Ascending aorta (tissue), 2 donors: ENCODE measurements at regions not wholly inside any gene's neighbourhood (a gene's known extent, or its start where the extent isn't known, plus 50 kb on each side); places are given as distances from the start of the nearest gene placed in this dataset.

Experiments used
- DNase-seq, 2 donors: peaks; one replicate each; pipeline ENCODE4 v3.0.0-alpha.2; 2019; ENCODE audit warnings: low spot score in 2 of 2
- H3K27ac ChIP-seq, 2 donors: fragments of 200-600 bp; sonication (generic); one replicate each; pipeline ENCODE4 v1.5.1; 2016 to 2017; ENCODE audit warnings: mild to moderate bottlenecking in 1 of 2
- H3K27me3 ChIP-seq: fragments of 200-600 bp; sonication (generic); one replicate; pipeline ENCODE4 v1.5.1; 2017
- H3K36me3 ChIP-seq, 2 donors: fragments of 200-600 bp; sonication (generic); one replicate each; pipeline ENCODE4 v1.5.1; 2016
- H3K4me1 ChIP-seq, 2 donors: fragments of 200-600 bp; sonication (generic); one replicate each; pipeline ENCODE4 v1.5.1; 2016 to 2017; ENCODE audit warnings: mild to moderate bottlenecking in 1 of 2
- H3K4me3 ChIP-seq, 2 donors: fragments of 200-600 bp; sonication (generic); one replicate each; pipeline ENCODE4 v1.5.1; 2016 to 2017; ENCODE audit warnings: mild to moderate bottlenecking in 1 of 2
- H3K9me3 ChIP-seq, 2 donors: fragments of 200-600 bp; sonication (generic); one replicate each; pipeline ENCODE4 v1.5.1; 2016
- CTCF ChIP-seq, 3 experiments: fragments of 200-600 bp in 2 of 3; fragments of 450-650 bp in 1 of 3; sonication (generic) in 2 of 3; IDR thresholded peaks; one replicate each; pipeline ENCODE4 v1.5.1; 2016 to 2019; ENCODE audit warnings: antibody characterized with exemption in 3 of 3, mild to moderate bottlenecking in 1 of 3, moderate library complexity in 1 of 3
- intact Hi-C: fragments of 100-400 bp; cut with DNase I; formaldehyde crosslinking; loops from one replicate; pipeline ENCODE4 v1.15.1; 2023

- no peak for DNase-seq
- no peak overlapping the region for H3K27ac ChIP-seq
- H3K4me1 ChIP-seq, result no peaks in the 10 kb centered on the region
- no peak overlapping the region for H3K4me3 ChIP-seq
- no peaks in the 10 kb centered on the region for H3K27me3 ChIP-seq
- intact Hi-C loops, result no loop called here
- no peaks in the 10 kb centered on the region for H3K9me3 ChIP-seq
- H3K36me3 ChIP-seq, result no peaks in the 10 kb centered on the region
- TF ChIP-seq CTCF (IDR thresholded peaks at IDR 0.05), result no peak
These were observed 279.9 kb upstream of the CITED2 start for GRCh38 chr6:139654309-139654708.

- H3K4me3 ChIP-seq, result no peak overlapping the region
- no peaks in the 10 kb centered on the region for H3K27me3 ChIP-seq
- H3K9me3 ChIP-seq, result no peaks in the 10 kb centered on the region
- TF ChIP-seq CTCF (IDR thresholded peaks at IDR 0.05), result no peak
- no peak overlapping the region for H3K27ac ChIP-seq
- H3K4me1 ChIP-seq, result no peaks in the 10 kb centered on the region
- DNase-seq, result no peak
- intact Hi-C loops, result no loop called here
- no peaks in the 10 kb centered on the region for H3K36me3 ChIP-seq
These were observed 278.7 kb upstream of the CITED2 start for GRCh38 chr6:139653111-139653510.

GRCh38 chr6:139650941-139651340, 276.5 kb upstream of the CITED2 start:
- intact Hi-C loops, result no loop called here
- H3K27me3 ChIP-seq, result no peaks in the 10 kb centered on the region
- no peak overlapping the region for H3K27ac ChIP-seq
- no peak for TF ChIP-seq CTCF (IDR thresholded peaks at IDR 0.05)
- no peaks in the 10 kb centered on the region for H3K9me3 ChIP-seq
- no peaks in the 10 kb centered on the region for H3K4me1 ChIP-seq
- DNase-seq, result no peak
- H3K4me3 ChIP-seq, result no peak overlapping the region
- H3K36me3 ChIP-seq, result no peaks in the 10 kb centered on the region

GRCh38 chr6:139649732-139650131, 275.3 kb upstream of the CITED2 start:
- no peak for TF ChIP-seq CTCF (IDR thresholded peaks at IDR 0.05)
- intact Hi-C loops, result no loop called here

GRCh38 chr6:139649128-139649527, 274.7 kb upstream of the CITED2 start:
- no peaks in the 10 kb centered on the region for H3K27me3 ChIP-seq
- intact Hi-C loops, result no loop called here
- no peak for DNase-seq
- no peaks in the 10 kb centered on the region for H3K9me3 ChIP-seq
- no peak overlapping the region for H3K27ac ChIP-seq
- no peak overlapping the region for H3K4me3 ChIP-seq
- H3K36me3 ChIP-seq, result no peaks in the 10 kb centered on the region
- no peaks in the 10 kb centered on the region for H3K4me1 ChIP-seq
- no peak for TF ChIP-seq CTCF (IDR thresholded peaks at IDR 0.05)

More at GRCh38 chr6:139649732-139650131, 275.3 kb upstream of the CITED2 start:
- DNase-seq, result no peak
- Histone ChIP-seq H3K27me3 (no peaks in the 10 kb centered on the region), H3K27ac (no peak overlapping the region), H3K4me1 (no peaks in the 10 kb centered on the region), H3K9me3 (no peaks in the 10 kb centered on the region), H3K36me3 (no peaks in the 10 kb centered on the region), H3K4me3 (no peak overlapping the region)

GRCh38 chr6:139648430-139649000, 274.1 kb upstream of the CITED2 start:
- Histone ChIP-seq H3K27me3 (no peaks in the 10 kb centered on the region), H3K9me3 (no peaks in the 10 kb centered on the region), H3K4me3 (no peak overlapping the region), H3K27ac (no peak overlapping the region), H3K4me1 (no peaks in the 10 kb centered on the region), H3K36me3 (no peaks in the 10 kb centered on the region)
- TF ChIP-seq CTCF (IDR thresholded peaks at IDR 0.05), result no peak
- DNase-seq, result no peak
- intact Hi-C loops, result no loop called here
